ENCODE measurements at regions not wholly inside any gene's neighbourhood (a gene's known extent, or its start where the extent isn't known, plus 50 kb on each side); places are given as distances from the start of the nearest gene placed in this dataset.

DNA sequence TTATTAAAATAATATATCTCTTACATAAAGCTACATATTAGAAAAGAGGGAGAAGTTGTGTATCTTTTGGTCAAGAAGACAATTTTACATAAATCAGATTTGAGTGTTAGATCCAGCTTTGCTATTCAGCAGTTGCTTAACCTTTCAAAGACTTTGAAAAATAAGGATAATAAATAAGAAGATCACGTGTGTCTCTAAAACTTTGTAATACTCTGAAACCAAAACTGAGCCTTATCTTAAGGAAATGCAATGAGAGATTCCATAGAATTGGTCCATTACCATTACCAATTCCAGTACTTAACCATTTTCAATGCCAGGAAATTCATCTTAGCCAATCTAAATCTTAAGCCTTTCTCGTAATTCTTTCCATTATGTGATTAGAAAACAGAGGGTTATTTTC is 89.2 kb upstream of the COL5A2 start:
- Mint-ChIP-seq H3K4me3 (no peak overlapping the region), H3K9me3 (peaks cover 0 to 7% (median 6%) of the 10 kb centered on the region in 7 donors), H3K27me3 (no peaks in the 10 kb centered on the region), H3K36me3 (no peaks in the 10 kb centered on the region), H3K4me1 (no peaks in the 10 kb centered on the region), H3K27ac (no peak overlapping the region)
- no peak for ATAC-seq (ENCODE audit: low read depth in 2 of 2)
- Histone ChIP-seq H3K36me3 (ENCODE audit: control insufficient read depth, insufficient read depth, low read length) (no peaks in the 10 kb centered on the region), H3K27me3 (ENCODE audit: control insufficient read depth, insufficient read depth, low read length) (no peaks in the 10 kb centered on the region), H3K9me3 (ENCODE audit: control insufficient read depth in 2 of 2, low read length in 2 of 2) (no peaks in the 10 kb centered on the region), H3K4me3 (ENCODE audit: low read depth, low read length) (no peak overlapping the region), H3K4me1 (ENCODE audit: control insufficient read depth, insufficient read depth, low read length, poor library complexity, severe bottlenecking) (no peaks in the 10 kb centered on the region), H3K27ac (ENCODE audit: insufficient read depth, low read length, poor library complexity, severe bottlenecking) (no peak overlapping the region)
- DNase-seq: no peak

- Histone ChIP-seq H3K27ac (ENCODE audit: insufficient read depth, low read length, poor library complexity, severe bottlenecking) (no peak overlapping the region), H3K36me3 (ENCODE audit: control insufficient read depth, insufficient read depth, low read length) (no peaks in the 10 kb centered on the region), H3K4me3 (ENCODE audit: low read depth, low read length) (no peak overlapping the region), H3K4me1 (ENCODE audit: control insufficient read depth, insufficient read depth, low read length, poor library complexity, severe bottlenecking) (no peaks in the 10 kb centered on the region), H3K9me3 (ENCODE audit: control insufficient read depth in 2 of 2, low read length in 2 of 2) (no peaks in the 10 kb centered on the region), H3K27me3 (ENCODE audit: control insufficient read depth, insufficient read depth, low read length) (no peaks in the 10 kb centered on the region)
- Mint-ChIP-seq H3K4me3 (no peak overlapping the region), H3K27ac (no peak overlapping the region), H3K9me3 (peaks cover 0 to 6% (median 2%) of the 10 kb centered on the region in 7 donors), H3K36me3 (no peaks in the 10 kb centered on the region), H3K27me3 (no peaks in the 10 kb centered on the region), H3K4me1 (no peaks in the 10 kb centered on the region)
- DNase-seq (no peak), ATAC-seq (ENCODE audit: low read depth in 2 of 2) (no peak)
These were observed 94.2 kb upstream of the COL5A2 start for GRCh38 chr2:189273734-189274133.

GRCh38 chr2:189274361-189274760 is 94.8 kb upstream of the COL5A2 start:
- Histone ChIP-seq H3K27ac (ENCODE audit: insufficient read depth, low read length, poor library complexity, severe bottlenecking) (no peak overlapping the region), H3K36me3 (ENCODE audit: control insufficient read depth, insufficient read depth, low read length) (no peaks in the 10 kb centered on the region), H3K9me3 (ENCODE audit: control insufficient read depth in 2 of 2, low read length in 2 of 2) (no peaks in the 10 kb centered on the region), H3K27me3 (ENCODE audit: control insufficient read depth, insufficient read depth, low read length) (no peaks in the 10 kb centered on the region), H3K4me1 (ENCODE audit: control insufficient read depth, insufficient read depth, low read length, poor library complexity, severe bottlenecking) (no peaks in the 10 kb centered on the region), H3K4me3 (ENCODE audit: low read depth, low read length) (no peak overlapping the region)
- no peaks in the 10 kb centered on the region for H3K36me3 Mint-ChIP-seq
- ATAC-seq (ENCODE audit: low read depth in 2 of 2): no peak
- no peak overlapping the region for H3K4me3 Mint-ChIP-seq
- peaks cover 0 to 6% (median 2%) of the 10 kb centered on the region in 7 donors for H3K9me3 Mint-ChIP-seq
- H3K27ac Mint-ChIP-seq: no peak overlapping the region
- no peak for DNase-seq
- no peaks in the 10 kb centered on the region for H3K27me3 Mint-ChIP-seq
- no peaks in the 10 kb centered on the region for H3K4me1 Mint-ChIP-seq

GRCh38 chr2:189276277-189276676 is 96.7 kb upstream of the COL5A2 start:
- ATAC-seq (ENCODE audit: low read depth in 2 of 2) (no peak), DNase-seq (no peak)
- H3K27ac ChIP-seq (ENCODE audit: insufficient read depth, low read length, poor library complexity, severe bottlenecking): no peak overlapping the region
- no peaks in the 10 kb centered on the region for H3K4me1 ChIP-seq (ENCODE audit: control insufficient read depth, insufficient read depth, low read length, poor library complexity, severe bottlenecking)
- no peaks in the 10 kb centered on the region for H3K36me3 ChIP-seq (ENCODE audit: control insufficient read depth, insufficient read depth, low read length)
- H3K9me3 Mint-ChIP-seq: peaks cover 0 to 3% (median 2%) of the 10 kb centered on the region in 7 donors
- no peak overlapping the region for H3K4me3 Mint-ChIP-seq
- H3K27me3 ChIP-seq (ENCODE audit: control insufficient read depth, insufficient read depth, low read length): no peaks in the 10 kb centered on the region
- H3K4me1 Mint-ChIP-seq: no peaks in the 10 kb centered on the region
- H3K4me3 ChIP-seq (ENCODE audit: low read depth, low read length): no peak overlapping the region
- no peaks in the 10 kb centered on the region for H3K27me3 Mint-ChIP-seq
- no peak overlapping the region for H3K27ac Mint-ChIP-seq
- no peaks in the 10 kb centered on the region for H3K9me3 ChIP-seq (ENCODE audit: control insufficient read depth in 2 of 2, low read length in 2 of 2)
- no peaks in the 10 kb centered on the region for H3K36me3 Mint-ChIP-seq

DNA sequence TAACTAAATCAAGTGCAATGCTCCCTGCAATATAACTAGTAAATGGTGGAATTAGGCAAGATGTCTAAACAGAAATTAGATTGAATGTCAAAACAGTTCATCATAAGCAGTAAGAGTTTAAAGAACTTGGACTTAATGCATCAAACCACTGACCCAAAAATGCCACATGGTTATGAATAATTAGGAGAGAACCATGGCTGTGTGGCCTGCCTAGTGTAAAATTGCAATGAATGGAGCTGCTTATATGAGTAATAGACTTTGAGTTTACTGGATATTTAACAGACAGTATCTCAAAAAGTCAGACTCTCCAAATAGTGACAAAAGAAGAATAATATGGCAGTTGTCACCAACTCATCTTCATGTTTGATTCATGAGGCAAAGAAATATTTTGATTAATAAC is 101.6 kb upstream of the COL5A2 start:
- H3K4me1 ChIP-seq (ENCODE audit: control insufficient read depth, insufficient read depth, low read length, poor library complexity, severe bottlenecking): no peaks in the 10 kb centered on the region
- H3K4me3 Mint-ChIP-seq: no peak overlapping the region
- no peaks in the 10 kb centered on the region for H3K36me3 Mint-ChIP-seq
- ATAC-seq (ENCODE audit: low read depth in 2 of 2) (no peak), DNase-seq (no peak)
- H3K9me3 Mint-ChIP-seq: peaks cover 0 to 2% (median 0%) of the 10 kb centered on the region in 7 donors
- H3K27ac Mint-ChIP-seq: no peak overlapping the region
- no peaks in the 10 kb centered on the region for H3K27me3 Mint-ChIP-seq
- no peaks in the 10 kb centered on the region for H3K9me3 ChIP-seq (ENCODE audit: control insufficient read depth in 2 of 2, low read length in 2 of 2)
- no peak overlapping the region for H3K27ac ChIP-seq (ENCODE audit: insufficient read depth, low read length, poor library complexity, severe bottlenecking)
- peaks cover 0 to 4% (median under 1%) of the 10 kb centered on the region in 4 donors for H3K4me1 Mint-ChIP-seq
- no peaks in the 10 kb centered on the region for H3K27me3 ChIP-seq (ENCODE audit: control insufficient read depth, insufficient read depth, low read length)
- H3K4me3 ChIP-seq (ENCODE audit: low read depth, low read length): no peak overlapping the region
- no peaks in the 10 kb centered on the region for H3K36me3 ChIP-seq (ENCODE audit: control insufficient read depth, insufficient read depth, low read length)

GRCh38 chr2:189285349-189285748 is 105.8 kb upstream of the COL5A2 start:
- H3K27ac Mint-ChIP-seq: no peak overlapping the region
- peaks cover 0 to 7% (median 3%) of the 10 kb centered on the region in 4 donors for H3K4me1 Mint-ChIP-seq
- no peaks in the 10 kb centered on the region for H3K36me3 Mint-ChIP-seq
- H3K9me3 Mint-ChIP-seq: peaks cover 0 to 2% (median 0%) of the 10 kb centered on the region in 7 donors
- no peak overlapping the region for H3K4me3 ChIP-seq (ENCODE audit: low read depth, low read length)
- H3K27ac ChIP-seq (ENCODE audit: insufficient read depth, low read length, poor library complexity, severe bottlenecking): no peak overlapping the region
- H3K27me3 ChIP-seq (ENCODE audit: control insufficient read depth, insufficient read depth, low read length): no peaks in the 10 kb centered on the region
- no peak for DNase-seq
- H3K4me3 Mint-ChIP-seq: no peak overlapping the region
- H3K36me3 ChIP-seq (ENCODE audit: control insufficient read depth, insufficient read depth, low read length): no peaks in the 10 kb centered on the region
- H3K27me3 Mint-ChIP-seq: no peaks in the 10 kb centered on the region
- H3K9me3 ChIP-seq (ENCODE audit: control insufficient read depth in 2 of 2, low read length in 2 of 2): no peaks in the 10 kb centered on the region
- no peak for ATAC-seq (ENCODE audit: low read depth in 2 of 2)
- no peaks in the 10 kb centered on the region for H3K4me1 ChIP-seq (ENCODE audit: control insufficient read depth, insufficient read depth, low read length, poor library complexity, severe bottlenecking)

DNA sequence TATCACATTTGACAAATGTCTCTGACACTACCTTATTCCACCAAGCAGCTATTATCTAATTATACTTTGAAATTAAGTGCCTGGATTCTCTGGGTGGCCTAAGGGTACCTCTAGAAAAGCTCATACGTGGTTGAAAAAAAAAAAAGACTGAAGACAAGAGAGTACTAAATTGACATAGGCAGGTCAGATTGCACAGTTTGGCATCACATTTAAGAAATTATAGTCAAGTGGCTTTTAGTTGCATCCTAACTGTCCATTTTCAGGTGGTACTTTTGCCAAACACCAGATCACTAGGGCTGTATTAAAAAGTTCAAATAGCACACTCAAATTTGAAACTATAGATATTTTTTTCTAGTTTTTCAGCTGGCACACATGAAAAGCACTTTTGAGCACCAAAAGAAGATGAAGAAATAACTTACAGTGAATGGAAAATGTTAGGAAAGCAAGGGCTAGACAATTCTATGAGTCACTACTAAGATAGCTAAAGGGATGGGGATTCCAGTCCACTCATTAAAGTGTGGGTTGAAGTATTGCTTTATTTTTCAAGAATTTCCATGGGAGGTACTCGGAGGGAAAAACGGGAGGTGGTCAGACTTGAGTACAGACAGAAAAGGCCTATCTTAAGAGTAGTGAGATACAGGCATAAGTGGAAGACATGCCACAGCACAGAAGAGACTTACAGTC is 106.5 kb upstream of the COL5A2 start:
- no peak overlapping the region for H3K4me3 Mint-ChIP-seq
- no peaks in the 10 kb centered on the region for H3K27me3 Mint-ChIP-seq
- Histone ChIP-seq H3K4me3 (ENCODE audit: low read depth, low read length) (no peak overlapping the region), H3K9me3 (ENCODE audit: control insufficient read depth in 2 of 2, low read length in 2 of 2) (no peaks in the 10 kb centered on the region), H3K36me3 (ENCODE audit: control insufficient read depth, insufficient read depth, low read length) (no peaks in the 10 kb centered on the region), H3K27ac (ENCODE audit: insufficient read depth, low read length, poor library complexity, severe bottlenecking) (no peak overlapping the region), H3K4me1 (ENCODE audit: control insufficient read depth, insufficient read depth, low read length, poor library complexity, severe bottlenecking) (no peaks in the 10 kb centered on the region), H3K27me3 (ENCODE audit: control insufficient read depth, insufficient read depth, low read length) (no peaks in the 10 kb centered on the region)
- ATAC-seq (ENCODE audit: low read depth in 2 of 2): no peak
- H3K27ac Mint-ChIP-seq: peak overlapping the region in 1 of 3 donors; percentile 24
- H3K4me1 Mint-ChIP-seq: peaks cover 0 to 7% (median 3%) of the 10 kb centered on the region in 4 donors
- peaks cover 0 to 2% (median 0%) of the 10 kb centered on the region in 7 donors for H3K9me3 Mint-ChIP-seq
- no peaks in the 10 kb centered on the region for H3K36me3 Mint-ChIP-seq
- DNase-seq: no peak

DNA sequence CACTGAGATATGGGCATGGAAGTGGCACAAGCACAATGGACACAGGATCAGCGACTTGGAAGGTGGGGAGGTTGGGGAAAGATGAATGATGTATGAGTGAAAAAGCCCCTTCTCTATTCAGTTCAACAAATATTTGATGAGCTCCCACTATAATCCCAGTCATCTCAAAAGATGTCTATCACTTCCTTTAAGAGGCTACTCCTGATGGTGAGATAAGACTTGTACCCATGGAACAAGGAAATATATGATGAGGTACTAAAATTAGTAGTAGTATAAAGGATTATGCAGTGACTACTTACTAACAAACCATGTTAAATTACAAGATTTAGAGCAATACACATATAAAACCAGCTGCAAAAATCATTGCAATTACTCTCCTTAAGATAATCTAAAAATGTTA is 107.8 kb upstream of the COL5A2 start:
- H3K36me3 ChIP-seq (ENCODE audit: control insufficient read depth, insufficient read depth, low read length): no peaks in the 10 kb centered on the region
- H3K4me1 ChIP-seq (ENCODE audit: control insufficient read depth, insufficient read depth, low read length, poor library complexity, severe bottlenecking): no peaks in the 10 kb centered on the region
- DNase-seq (no peak), ATAC-seq (ENCODE audit: low read depth in 2 of 2) (no peak)
- Mint-ChIP-seq H3K4me1 (peaks cover 0 to 7% (median 3%) of the 10 kb centered on the region in 4 donors), H3K27ac (no peak overlapping the region), H3K36me3 (no peaks in the 10 kb centered on the region), H3K4me3 (no peak overlapping the region), H3K9me3 (peaks cover 0 to 2% (median 0%) of the 10 kb centered on the region in 7 donors), H3K27me3 (no peaks in the 10 kb centered on the region)
- no peak overlapping the region for H3K4me3 ChIP-seq (ENCODE audit: low read depth, low read length)
- H3K27me3 ChIP-seq (ENCODE audit: control insufficient read depth, insufficient read depth, low read length): no peaks in the 10 kb centered on the region
- H3K27ac ChIP-seq (ENCODE audit: insufficient read depth, low read length, poor library complexity, severe bottlenecking): no peak overlapping the region
- H3K9me3 ChIP-seq (ENCODE audit: control insufficient read depth in 2 of 2, low read length in 2 of 2): no peaks in the 10 kb centered on the region

Measured in CD4-positive, CD25-positive, alpha-beta regulatory T cell (primary cell).